Adrenal gland (tissue), 9 donors: ENCODE measurements at regions not wholly inside any gene's neighbourhood (a gene's known extent, or its start where the extent isn't known, plus 50 kb on each side); places are given as distances from the start of the nearest gene placed in this dataset.

ENCODE experiments used
- DNase-seq, 7 donors: peaks; one replicate each; pipeline ENCODE4 v3.0.0-alpha.2; 2019 to 2020
- H3K27ac ChIP-seq, 5 donors: fragments of 200-600 bp; sonication (generic) in 4 of 5; 1 replicate in 3 of 5; 2 replicates in 2 of 5; pipeline versions ENCODE4 v1.5.1 to v1.8.0; 2016 to 2020; ENCODE audit warnings: mild to moderate bottlenecking in 1 of 5
- H3K27me3 ChIP-seq: fragments of 200-600 bp; 2 replicates; pipeline ENCODE4 v1.8.0; 2021
- H3K36me3 ChIP-seq, 2 donors: fragments of 200-600 bp; replicated peaks in 1 of 2; 1 replicate in 1 of 2; 2 replicates in 1 of 2; pipeline versions ENCODE4 v1.5.1 to v1.8.0; 2018 to 2022
- H3K4me1 ChIP-seq, 2 donors: fragments of 200-600 bp; replicated peaks in 1 of 2; 1 replicate in 1 of 2; 2 replicates in 1 of 2; pipeline versions ENCODE4 v1.5.1 to v1.8.0; 2018 to 2021
- H3K4me3 ChIP-seq, 4 donors: fragments of 200-600 bp; sonication (generic) in 3 of 4; one replicate each; pipeline ENCODE4 v1.5.1; 2016 to 2018
- H3K9me3 ChIP-seq, 3 donors: fragments of 200-600 bp; sonication (generic) in 1 of 3; replicated peaks in 1 of 3; 1 replicate in 2 of 3; 2 replicates in 1 of 3; pipeline versions ENCODE4 v1.5.1 to v1.8.0; 2016 to 2021
- CTCF ChIP-seq, 6 experiments: fragments of 450-650 bp in 4 of 6; fragments of 200-600 bp in 2 of 6; sonication (generic) in 1 of 6; IDR thresholded peaks; 1 replicate in 5 of 6; 2 replicates in 1 of 6; pipeline versions ENCODE4 v1.5.1 to v1.8.0; 2016 to 2021; ENCODE audit warnings: antibody characterized with exemption in 6 of 6, mild to moderate bottlenecking in 2 of 6, moderate library complexity in 1 of 6
- POLR2A ChIP-seq, 2 donors: fragments of 450-650 bp; IDR thresholded peaks; one replicate each; pipeline ENCODE4 v1.6.1; 2017; ENCODE audit warnings: antibody characterized with exemption in 2 of 2, mild to moderate bottlenecking in 2 of 2, moderate library complexity in 1 of 2
- WGBS, 4 donors: extraction: QIAGEN DNeasy Blood & Tissue Kit in 2 of 4; methylation state at CpG; one replicate each; pipeline versions ENCODE4 v1.1.5 to v1.1.7; 2013 to 2017; 5-methylcytosine and 5-hydroxymethylcytosine counted together
- intact Hi-C, 2 donors: fragments of 100-400 bp; cut with DNase I; formaldehyde crosslinking; loops; one replicate each; pipeline versions ENCODE4 v1.14.1 to v1.15.0; 2022 to 2023
- donor health status: healthy with polysubstance abuse.
- donor health status: Bipolar disorder and iron deficiency.
- donor health status: DM: yes; HTN: yes; CAD: no.
- donor health status: DM: no; HTN: no; CAD: no.
- donor health status: DM: no; HTN: no; CAD: no.

GRCh38 chrX:7385131-7385530 lies 237.2 kb upstream of the PUDP start:
- DNase-seq: no peak
- Histone ChIP-seq H3K27me3 (no peaks in the 10 kb centered on the region), H3K36me3 (no peaks in the 10 kb centered on the region), H3K4me3 (no peak overlapping the region), H3K27ac (no peak overlapping the region), H3K9me3 (no peaks in the 10 kb centered on the region), H3K4me1 (no peaks in the 10 kb centered on the region)
- WGBS, 4 donors: 73 to 80% (median 74%) methylated on average over 4 of the region's 4 CpGs
- TF ChIP-seq POLR2A (IDR thresholded peaks at IDR 0.05) (no peak), CTCF (IDR thresholded peaks at IDR 0.05) (no peak)
- intact Hi-C loops: no loop called here

- Histone ChIP-seq H3K4me3 (no peak overlapping the region), H3K4me1 (no peaks in the 10 kb centered on the region), H3K27ac (no peak overlapping the region), H3K27me3 (no peaks in the 10 kb centered on the region), H3K36me3 (no peaks in the 10 kb centered on the region), H3K9me3 (no peaks in the 10 kb centered on the region)
- intact Hi-C loops: no loop called here
- no peak for DNase-seq
- TF ChIP-seq POLR2A (IDR thresholded peaks at IDR 0.05) (no peak), CTCF (IDR thresholded peaks at IDR 0.05) (no peak)
- WGBS, 4 donors: 50 to 78% (median 70%) methylated on average over 3 of the region's 3 CpGs
These were observed 230.5 kb upstream of the PUDP start for GRCh38 chrX:7378406-7378805.

GRCh38 chrX:7372825-7373525 lies 225.0 kb upstream of the PUDP start:
- DNase-seq: no peak
- WGBS, 4 donors: 59 to 72% (median 61%) methylated on average over 5 to 7 of the region's 7 CpGs
- Histone ChIP-seq H3K4me3 (no peak overlapping the region), H3K27ac (no peak overlapping the region), H3K27me3 (no peaks in the 10 kb centered on the region), H3K9me3 (no peaks in the 10 kb centered on the region), H3K4me1 (no peaks in the 10 kb centered on the region), H3K36me3 (no peaks in the 10 kb centered on the region)
- intact Hi-C loops: no loop called here
- TF ChIP-seq CTCF (IDR thresholded peaks at IDR 0.05): no peak
- no peak for TF ChIP-seq POLR2A (IDR thresholded peaks at IDR 0.05)

- Histone ChIP-seq H3K27me3 (no peaks in the 10 kb centered on the region), H3K27ac (no peak overlapping the region), H3K4me3 (no peak overlapping the region), H3K9me3 (no peaks in the 10 kb centered on the region), H3K36me3 (no peaks in the 10 kb centered on the region), H3K4me1 (no peaks in the 10 kb centered on the region)
- TF ChIP-seq POLR2A (IDR thresholded peaks at IDR 0.05) (no peak), CTCF (IDR thresholded peaks at IDR 0.05) (no peak)
- intact Hi-C loops: no loop called here
- WGBS, 4 donors: 60 to 87% (median 76%) methylated on average over 1 to 2 of the region's 2 CpGs
- no peak for DNase-seq
These were observed 214.2 kb upstream of the PUDP start for GRCh38 chrX:7362111-7362510.
